Chondrocyte (in vitro differentiated cells): ENCODE measurements at regions not wholly inside any gene's neighbourhood (a gene's known extent, or its start where the extent isn't known, plus 50 kb on each side); places are given as distances from the start of the nearest gene placed in this dataset.

Experiments
- DNase-seq: peaks from one replicate; pipeline ENCODE4 v3.0.0; 2021; ENCODE audit warnings: mixed read lengths, low spot score
- H3K27ac Mint-ChIP-seq: one replicate; pipeline ENCODE4 v1.8.0; 2021; ENCODE audit warnings: mild to moderate bottlenecking, moderate library complexity, mixed read lengths; ENCODE audit not compliant: unreplicated experiment
- H3K27me3 Mint-ChIP-seq: 2 replicates; pipeline ENCODE4 v1.8.0; 2021; ENCODE audit warnings: low read depth, mixed read lengths
- H3K36me3 Mint-ChIP-seq: 2 replicates; pipeline ENCODE4 v1.8.0; 2021; ENCODE audit warnings: low read depth, mixed read lengths
- H3K4me1 Mint-ChIP-seq: 2 replicates; pipeline ENCODE4 v1.8.0; 2021; ENCODE audit warnings: low read depth, mild to moderate bottlenecking, mixed read lengths
- H3K4me3 Mint-ChIP-seq: one replicate; pipeline ENCODE4 v1.8.0; 2021; ENCODE audit warnings: mild to moderate bottlenecking, moderate library complexity, mixed read lengths; ENCODE audit not compliant: unreplicated experiment
- H3K9me3 Mint-ChIP-seq: 2 replicates; pipeline ENCODE4 v1.8.0; 2021; ENCODE audit warnings: low read depth, mixed read lengths
- CTCF ChIP-seq: fragments of 200-600 bp; sonication (generic); IDR thresholded peaks from 2 replicates; pipeline ENCODE4 v1.5.0; 2021; ENCODE audit warnings: antibody characterized with exemption, mild to moderate bottlenecking, moderate library complexity

GRCh38 chr3:118742760-118743159 is 291.9 kb downstream of the IGSF11 start:
- Mint-ChIP-seq H3K4me1 (no peaks in the 10 kb centered on the region), H3K27ac (no peak overlapping the region), H3K36me3 (no peaks in the 10 kb centered on the region), H3K27me3 (no peaks in the 10 kb centered on the region), H3K9me3 (peaks cover 17% of the 10 kb centered on the region), H3K4me3 (no peak overlapping the region)
- no peak for TF ChIP-seq CTCF
- no peak for DNase-seq

- Mint-ChIP-seq H3K27ac (no peak overlapping the region), H3K4me3 (no peak overlapping the region)
These were observed 290.5 kb downstream of the IGSF11 start for GRCh38 chr3:118744186-118744585.

GRCh38 chr3:118754406-118755252 is 280.0 kb downstream of the IGSF11 start:
- no peak for TF ChIP-seq CTCF
- peaks cover 5% of the 10 kb centered on the region for H3K9me3 Mint-ChIP-seq
- H3K36me3 Mint-ChIP-seq, result no peaks in the 10 kb centered on the region
- no peak for DNase-seq
- peaks cover 3% of the 10 kb centered on the region for H3K27me3 Mint-ChIP-seq
- H3K4me1 Mint-ChIP-seq, result no peaks in the 10 kb centered on the region
- no peak overlapping the region for H3K4me3 Mint-ChIP-seq
- H3K27ac Mint-ChIP-seq, result no peak overlapping the region

More at GRCh38 chr3:118744186-118744585, 290.5 kb downstream of the IGSF11 start:
- Mint-ChIP-seq H3K9me3 (peaks cover 17% of the 10 kb centered on the region), H3K36me3 (no peaks in the 10 kb centered on the region), H3K27me3 (no peaks in the 10 kb centered on the region), H3K4me1 (no peaks in the 10 kb centered on the region)
- TF ChIP-seq CTCF, result no peak
- no peak for DNase-seq

- DNase-seq, result no peak
- TF ChIP-seq CTCF, result no peak
- Mint-ChIP-seq H3K9me3 (peaks cover 5% of the 10 kb centered on the region), H3K4me1 (no peaks in the 10 kb centered on the region), H3K27me3 (peaks cover 3% of the 10 kb centered on the region), H3K27ac (no peak overlapping the region), H3K36me3 (no peaks in the 10 kb centered on the region), H3K4me3 (no peak overlapping the region)
These were observed 279.3 kb downstream of the IGSF11 start for GRCh38 chr3:118755253-118755801.

GRCh38 chr3:118760585-118761290 is 273.9 kb downstream of the IGSF11 start:
- Mint-ChIP-seq H3K27me3 (peaks cover 1% of the 10 kb centered on the region), H3K4me3 (no peak overlapping the region), H3K9me3 (no peaks in the 10 kb centered on the region), H3K36me3 (no peaks in the 10 kb centered on the region), H3K4me1 (no peaks in the 10 kb centered on the region), H3K27ac (no peak overlapping the region)
- no peak for DNase-seq
- TF ChIP-seq CTCF, result no peak
